WTC11 (cell line): ENCODE measurements at regions not wholly inside any gene's neighbourhood (a gene's known extent, or its start where the extent isn't known, plus 50 kb on each side); places are given as distances from the start of the nearest gene placed in this dataset.

Experiments used
- ATAC-seq: fragments of 200-7000 bp; cut with Tn5 transposase; 2 replicates; pipeline ENCODE4 v1.10.0; 2021; ENCODE audit warnings: mild to moderate bottlenecking, moderate library complexity
- CTCF ChIA-PET: fragments of 300-600 bp; sonication (Branson Sonifier 250); formaldehyde crosslinking; loops from one replicate; lab custom pipeline; 2021; ENCODE audit warnings: antibody characterized with exemption; lab: Charles Lee
- POLR2A ChIA-PET: fragments of 350-600 bp; sonication (Branson Sonifier 250); formaldehyde crosslinking; loops from one replicate; lab custom pipeline; 2021; ENCODE audit warnings: antibody characterized with exemption; lab: Charles Lee
- DNase-seq: peaks from one replicate; pipeline ENCODE4 v3.0.0; 2021; ENCODE audit warnings: low spot score
- H3K27ac Mint-ChIP-seq: 2 replicates; pipeline ENCODE4 v1.8.0; 2021; ENCODE audit warnings: mixed read lengths
- H3K27me3 Mint-ChIP-seq: 2 replicates; pipeline ENCODE4 v1.8.0; 2021; ENCODE audit warnings: low read depth, mild to moderate bottlenecking, moderate library complexity, mixed read lengths
- H3K36me3 Mint-ChIP-seq: 2 replicates; pipeline ENCODE4 v1.8.0; 2021; ENCODE audit warnings: mixed read lengths
- H3K4me1 Mint-ChIP-seq: 2 replicates; pipeline ENCODE4 v1.8.0; 2022; ENCODE audit warnings: mixed read lengths
- H3K4me3 Mint-ChIP-seq: 2 replicates; pipeline ENCODE4 v1.8.0; 2021; ENCODE audit warnings: mild to moderate bottlenecking, moderate library complexity, mixed read lengths
- H3K9me3 Mint-ChIP-seq: 2 replicates; pipeline ENCODE4 v1.8.0; 2021; ENCODE audit warnings: mixed read lengths
- CDX4 ChIP-seq: fragments of 250-450 bp; sonication (Bioruptor Pico); IDR thresholded peaks from 2 replicates; pipeline ENCODE4 v1.9.0; 2021; ENCODE audit warnings: moderate library complexity, mild to moderate bottlenecking, inconsistent platforms, borderline replicate concordance
- CREB1 ChIP-seq: sonication (generic); formaldehyde crosslinking; IDR thresholded peaks from 2 replicates; pipeline ENCODE4 v1.8.0; 2023; ENCODE audit warnings: mild to moderate bottlenecking, missing genetic modification reagents
- CREM ChIP-seq: sonication (generic); formaldehyde crosslinking; IDR thresholded peaks from 2 replicates; pipeline ENCODE4 v1.8.1; 2022; ENCODE audit warnings: mild to moderate bottlenecking, missing genetic modification reagents, moderate library complexity
- CTCF ChIP-seq: fragments of 200-600 bp; IDR thresholded peaks from 2 replicates; pipeline ENCODE4 v1.8.0; 2022; ENCODE audit warnings: antibody characterized with exemption
- FOXP1 ChIP-seq: sonication (generic); formaldehyde crosslinking; IDR thresholded peaks from 2 replicates; pipeline ENCODE4 v1.8.0; 2022; ENCODE audit warnings: missing genetic modification reagents, mild to moderate bottlenecking, moderate library complexity, borderline replicate concordance
- GABPB1 ChIP-seq: sonication (generic); formaldehyde crosslinking; IDR thresholded peaks from 2 replicates; pipeline ENCODE4 v1.8.1; 2023; ENCODE audit warnings: mild to moderate bottlenecking, missing genetic modification reagents
- GTF2I ChIP-seq: fragments of 250-450 bp; sonication (Bioruptor Pico); conservative IDR thresholded peaks from 2 replicates; pipeline ENCODE4 v1.4.0; 2021; ENCODE audit warnings: mild to moderate bottlenecking
- MLX ChIP-seq: sonication (generic); formaldehyde crosslinking; IDR thresholded peaks from 2 replicates; pipeline ENCODE4 v1.8.1; 2023; ENCODE audit warnings: mild to moderate bottlenecking, missing genetic modification reagents, moderate library complexity
- NFATC4 ChIP-seq: fragments of 250-450 bp; sonication (Bioruptor Pico); IDR thresholded peaks from 2 replicates; pipeline ENCODE4 v1.9.0; 2021; ENCODE audit warnings: mild to moderate bottlenecking
- OVOL2 ChIP-seq: fragments of 250-450 bp; sonication (Bioruptor Pico); IDR thresholded peaks from 2 replicates; pipeline ENCODE4 v1.9.0; 2021; ENCODE audit warnings: mild to moderate bottlenecking, borderline replicate concordance
- SOX15 ChIP-seq: fragments of 250-450 bp; sonication (Bioruptor Pico); IDR thresholded peaks from 2 replicates; pipeline ENCODE4 v1.9.0; 2021; ENCODE audit warnings: mild to moderate bottlenecking
- TEAD4 ChIP-seq: sonication (generic); formaldehyde crosslinking; IDR thresholded peaks from 2 replicates; pipeline ENCODE4 v1.8.0; 2022; ENCODE audit warnings: mild to moderate bottlenecking, missing genetic modification reagents
- USF1 ChIP-seq: sonication (generic); formaldehyde crosslinking; IDR thresholded peaks from 2 replicates; pipeline ENCODE4 v1.8.0; 2022; ENCODE audit warnings: mild to moderate bottlenecking, missing genetic modification reagents
- ZBTB21 ChIP-seq: sonication (generic); formaldehyde crosslinking; IDR thresholded peaks from 2 replicates; pipeline ENCODE4 v1.8.1; 2023; ENCODE audit warnings: mild to moderate bottlenecking, missing genetic modification reagents, borderline replicate concordance
- ZNF263 ChIP-seq: sonication (generic); formaldehyde crosslinking; IDR thresholded peaks from 2 replicates; pipeline ENCODE4 v1.8.1; 2022; ENCODE audit warnings: low read depth, mild to moderate bottlenecking, moderate library complexity, missing genetic modification reagents
- ZNF425 ChIP-seq: fragments of 250-450 bp; sonication (Bioruptor Pico); conservative IDR thresholded peaks from 2 replicates; pipeline ENCODE4 v1.9.0; 2021; ENCODE audit warnings: mild to moderate bottlenecking
- ZNF512 ChIP-seq: sonication (generic); formaldehyde crosslinking; IDR thresholded peaks from 2 replicates; pipeline ENCODE4 v1.8.1; 2022; ENCODE audit warnings: missing genetic modification reagents, borderline replicate concordance

GRCh38 chr9:102700936-102701335 lies 294.2 kb upstream of the CYLC2 start:
- Mint-ChIP-seq H3K4me1 (no peaks in the 10 kb centered on the region), H3K27ac (no peak overlapping the region), H3K4me3 (no peak overlapping the region)
- no peak for DNase-seq
- ChIA-PET CTCF (no interaction called here), POLR2A (no interaction called here)
- TF ChIP-seq CREB1 (no peak), ZNF425 (CRISPR knock-in tag) (no peak), SOX15 (CRISPR knock-in tag) (no peak), ZNF512 (CRISPR knock-in tag) (no peak), USF1 (CRISPR knock-in tag) (no peak), CTCF (no peak), MLX (no peak), GTF2I (no peak), ZBTB21 (CRISPR knock-in tag) (no peak), GABPB1 (CRISPR knock-in tag) (no peak), CREM (CRISPR knock-in tag) (no peak), OVOL2 (CRISPR knock-in tag) (no peak)
- TF ChIP-seq, all 79 proteins: peak for 0
- H3K9me3 Mint-ChIP-seq: peaks cover 26% of the 10 kb centered on the region
- ATAC-seq: no peak
- H3K27me3 Mint-ChIP-seq: no peaks in the 10 kb centered on the region; the same call in 1 of the 2 replicates
- peaks cover 7% of the 10 kb centered on the region; the same call in 1 of the 2 replicates for H3K36me3 Mint-ChIP-seq

GRCh38 chr9:102669220-102669619 lies 325.9 kb upstream of the CYLC2 start:
- no peaks in the 10 kb centered on the region for H3K9me3 Mint-ChIP-seq
- no peak for ATAC-seq
- no peaks in the 10 kb centered on the region for H3K27me3 Mint-ChIP-seq
- DNase-seq: no peak
- H3K36me3 Mint-ChIP-seq: no peaks in the 10 kb centered on the region
- no peak overlapping the region for H3K27ac Mint-ChIP-seq
- TF ChIP-seq CDX4 (CRISPR knock-in tag) (no peak), NFATC4 (CRISPR knock-in tag) (no peak), ZNF263 (CRISPR knock-in tag) (no peak), TEAD4 (no peak), FOXP1 (CRISPR knock-in tag) (no peak)
- H3K4me1 Mint-ChIP-seq: no peaks in the 10 kb centered on the region
- CTCF ChIA-PET: no interaction called here
- H3K4me3 Mint-ChIP-seq: no peak overlapping the region
- POLR2A ChIA-PET: no interaction called here
